ENCODE measurements at regions not wholly inside any gene's neighbourhood (a gene's known extent, or its start where the extent isn't known, plus 50 kb on each side); places are given as distances from the start of the nearest gene placed in this dataset.

DNA sequence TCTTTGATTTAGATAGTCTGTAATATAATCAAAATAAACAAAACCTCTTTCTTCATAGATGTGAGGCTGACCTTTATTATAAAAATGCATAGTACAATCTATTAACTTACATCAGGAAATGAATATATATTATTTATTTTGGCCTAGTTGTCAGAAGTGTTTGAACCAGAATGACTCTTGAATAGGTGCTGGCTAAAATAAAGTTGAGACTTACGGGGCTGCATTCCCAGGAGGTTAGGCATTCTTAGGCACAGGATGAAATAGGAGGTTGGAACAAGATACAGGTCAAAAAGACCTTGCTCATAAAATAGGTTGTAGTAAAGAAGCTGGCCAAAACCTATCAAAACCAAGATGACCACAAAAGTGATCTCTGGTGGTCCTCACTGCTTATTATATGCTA lies 1193.3 kb upstream of the IGFBP7 start:
- H3K27ac ChIP-seq (ENCODE audit: extremely low read length, insufficient read depth, low read length) = no peak overlapping the region
- no peaks in the 10 kb centered on the region for H3K36me3 ChIP-seq (replicated peaks in 1 of 2; ENCODE audit: control insufficient read depth in 1 of 2, insufficient read depth in 2 of 2, low read length in 2 of 2)
- BruUV-seq (replicated peaks) = no TSS peak
- FAIRE-seq (no peak), DNase-seq (ENCODE audit: low spot score) (no peak), ATAC-seq (no peak)
- no peaks in the 10 kb centered on the region for H4K20me1 ChIP-seq (ENCODE audit: insufficient read depth, low read length)
- no peak overlapping the region for H3K4me3 ChIP-seq (replicated peaks in 1 of 3; ENCODE audit: insufficient read depth in 1 of 3, low read depth in 2 of 3, low read length in 3 of 3)
- in situ Hi-C loops (cut with HindIII; ENCODE audit: extremely low pct_ligation_motif_present, low pct_unique_long_range_greater_than_20kb) (no loop called here), intact Hi-C loops (cut with micrococcal nuclease; ENCODE audit: unreplicated experiment) (no loop called here)
- TF ChIP-seq, protein P1, sequence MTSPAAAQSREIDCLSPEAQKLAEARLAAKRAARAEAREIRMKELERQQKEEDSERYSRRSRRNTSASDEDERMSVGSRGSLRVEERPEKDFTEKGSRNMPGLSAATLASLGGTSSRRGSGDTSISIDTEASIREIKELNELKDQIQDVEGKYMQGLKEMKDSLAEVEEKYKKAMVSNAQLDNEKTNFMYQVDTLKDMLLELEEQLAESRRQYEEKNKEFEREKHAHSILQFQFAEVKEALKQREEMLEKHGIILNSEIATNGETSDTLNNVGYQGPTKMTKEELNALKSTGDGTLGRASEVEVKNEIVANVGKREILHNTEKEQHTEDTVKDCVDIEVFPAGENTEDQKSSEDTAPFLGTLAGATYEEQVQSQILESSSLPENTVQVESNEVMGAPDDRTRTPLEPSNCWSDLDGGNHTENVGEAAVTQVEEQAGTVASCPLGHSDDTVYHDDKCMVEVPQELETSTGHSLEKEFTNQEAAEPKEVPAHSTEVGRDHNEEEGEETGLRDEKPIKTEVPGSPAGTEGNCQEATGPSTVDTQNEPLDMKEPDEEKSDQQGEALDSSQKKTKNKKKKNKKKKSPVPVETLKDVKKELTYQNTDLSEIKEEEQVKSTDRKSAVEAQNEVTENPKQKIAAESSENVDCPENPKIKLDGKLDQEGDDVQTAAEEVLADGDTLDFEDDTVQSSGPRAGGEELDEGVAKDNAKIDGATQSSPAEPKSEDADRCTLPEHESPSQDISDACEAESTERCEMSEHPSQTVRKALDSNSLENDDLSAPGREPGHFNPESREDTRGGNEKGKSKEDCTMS (CRISPR knock-in tag; conservative IDR thresholded peaks at IDR 0.05) = no peak
- TF ChIP-seq ZFX (CRISPR knock-in tag; IDR thresholded peaks at IDR 0.05; ENCODE audit: low read depth) (no peak), ZZZ3 (CRISPR knock-in tag; IDR thresholded peaks at IDR 0.05; ENCODE audit: borderline replicate concordance) (no peak), MYC (CRISPR knock-in tag; IDR thresholded peaks at IDR 0.05; ENCODE audit: borderline replicate concordance) (no peak), MTF2 (CRISPR knock-in tag; IDR thresholded peaks at IDR 0.05; ENCODE audit: borderline replicate concordance) (no peak), ARNT (IDR thresholded peaks at IDR 0.05) (no peak), ARNT2 (CRISPR knock-in tag; IDR thresholded peaks at IDR 0.05; ENCODE audit: low read depth) (no peak), ZNF781 (CRISPR knock-in tag; IDR thresholded peaks at IDR 0.05; ENCODE audit: borderline replicate concordance, not compliant biosample characterization) (no peak), ZNF451 (CRISPR knock-in tag; IDR thresholded peaks at IDR 0.05) (no peak), RBM22 (optimal IDR thresholded peaks at IDR 0.05; ENCODE audit: low read length) (no peak), ZFP37 (CRISPR knock-in tag; IDR thresholded peaks at IDR 0.05; ENCODE audit: borderline replicate concordance) (no peak)
- TF ChIP-seq, protein P2, sequence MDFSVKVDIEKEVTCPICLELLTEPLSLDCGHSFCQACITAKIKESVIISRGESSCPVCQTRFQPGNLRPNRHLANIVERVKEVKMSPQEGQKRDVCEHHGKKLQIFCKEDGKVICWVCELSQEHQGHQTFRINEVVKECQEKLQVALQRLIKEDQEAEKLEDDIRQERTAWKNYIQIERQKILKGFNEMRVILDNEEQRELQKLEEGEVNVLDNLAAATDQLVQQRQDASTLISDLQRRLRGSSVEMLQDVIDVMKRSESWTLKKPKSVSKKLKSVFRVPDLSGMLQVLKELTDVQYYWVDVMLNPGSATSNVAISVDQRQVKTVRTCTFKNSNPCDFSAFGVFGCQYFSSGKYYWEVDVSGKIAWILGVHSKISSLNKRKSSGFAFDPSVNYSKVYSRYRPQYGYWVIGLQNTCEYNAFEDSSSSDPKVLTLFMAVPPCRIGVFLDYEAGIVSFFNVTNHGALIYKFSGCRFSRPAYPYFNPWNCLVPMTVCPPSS (IDR thresholded peaks at IDR 0.05) = no peak
- TF ChIP-seq, protein P3, sequence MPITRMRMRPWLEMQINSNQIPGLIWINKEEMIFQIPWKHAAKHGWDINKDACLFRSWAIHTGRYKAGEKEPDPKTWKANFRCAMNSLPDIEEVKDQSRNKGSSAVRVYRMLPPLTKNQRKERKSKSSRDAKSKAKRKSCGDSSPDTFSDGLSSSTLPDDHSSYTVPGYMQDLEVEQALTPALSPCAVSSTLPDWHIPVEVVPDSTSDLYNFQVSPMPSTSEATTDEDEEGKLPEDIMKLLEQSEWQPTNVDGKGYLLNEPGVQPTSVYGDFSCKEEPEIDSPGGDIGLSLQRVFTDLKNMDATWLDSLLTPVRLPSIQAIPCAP (CRISPR knock-in tag; IDR thresholded peaks at IDR 0.05; ENCODE audit: low read depth) = no peak
- TF ChIP-seq, protein P4, sequence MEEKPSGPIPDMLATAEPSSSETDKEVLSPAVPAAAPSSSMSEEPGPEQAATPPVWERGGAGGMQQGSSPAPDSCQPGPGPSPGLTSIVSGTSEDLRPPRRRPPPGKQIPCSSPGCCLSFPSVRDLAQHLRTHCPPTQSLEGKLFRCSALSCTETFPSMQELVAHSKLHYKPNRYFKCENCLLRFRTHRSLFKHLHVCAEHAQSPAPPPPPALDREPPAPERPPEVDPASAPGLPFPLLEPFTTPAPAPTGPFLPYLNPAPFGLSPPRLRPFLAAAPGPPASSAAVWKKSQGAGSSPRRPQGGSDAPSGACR (CRISPR knock-in tag; IDR thresholded peaks at IDR 0.05) = no peak
- no peak overlapping the region for H2AFZ ChIP-seq (ENCODE audit: low read length)
- H3K9ac ChIP-seq (ENCODE audit: insufficient read depth, low read depth, low read length) = no peak overlapping the region
- POLR2A ChIA-PET = no interaction called here
- no peaks in the 10 kb centered on the region; a peak in 1 of 5 replicates for H3K27me3 ChIP-seq (ENCODE audit: control insufficient read depth in 1 of 2, insufficient read depth in 2 of 2, low read length in 2 of 2)
- WGBS (ENCODE audit: low lambda C conversion rate) = 7% methylated on average over 1 of the region's 1 CpG
- H3K79me2 ChIP-seq (ENCODE audit: insufficient read depth, low read length) = no peaks in the 10 kb centered on the region
- H3K4me1 ChIP-seq (ENCODE audit: insufficient read depth, low read length) = no peaks in the 10 kb centered on the region
- CTCF ChIA-PET (ENCODE audit: low intra/inter-chr PET ratio, low total read pairs) = no interaction called here
- peaks cover 71% of the 10 kb centered on the region for H3K9me3 ChIP-seq (ENCODE audit: low read length)
- H3K4me2 ChIP-seq (ENCODE audit: low read depth, low read length) = no peak overlapping the region

Measured in HepG2 (cell line).